ENCODE measurements at regions not wholly inside any gene's neighbourhood (a gene's known extent, or its start where the extent isn't known, plus 50 kb on each side); places are given as distances from the start of the nearest gene placed in this dataset.

DNA sequence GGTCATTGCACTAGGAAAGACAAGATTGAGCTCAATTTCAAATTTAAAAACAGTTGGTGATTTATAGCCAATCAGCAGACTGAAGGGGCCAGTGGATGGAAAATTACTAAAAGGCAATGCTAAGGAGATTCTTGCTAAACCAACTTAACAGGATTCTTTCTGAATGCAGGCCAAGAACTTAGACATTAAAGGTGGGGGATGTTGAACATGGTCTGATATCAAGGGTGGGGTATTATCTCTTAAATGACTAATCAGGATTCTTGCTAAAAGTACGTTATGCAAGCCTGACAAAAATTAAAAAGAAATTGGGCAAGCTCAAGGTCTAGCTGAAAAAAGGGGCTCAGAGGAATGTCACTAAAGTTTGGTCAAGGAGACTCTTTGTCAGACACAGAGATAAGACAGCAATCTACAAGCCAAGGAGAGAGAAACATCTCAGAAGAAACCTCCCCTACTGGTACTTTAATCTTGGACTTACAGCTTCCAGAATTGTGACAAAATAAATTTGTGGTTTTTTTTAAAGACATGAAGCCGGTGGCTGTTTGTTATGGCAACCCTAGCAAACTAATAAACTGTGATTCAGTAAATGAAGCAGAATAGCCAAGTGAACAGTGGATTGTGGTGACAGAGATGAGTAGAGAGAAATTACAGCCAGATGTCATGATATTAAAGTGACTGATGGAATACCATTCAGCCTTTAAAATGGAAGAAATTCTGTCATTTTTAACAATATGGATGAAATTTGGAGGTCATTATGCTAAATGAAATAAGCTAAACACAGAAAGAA is 120.3 kb upstream of the KLHL4 start:
- no peak for TF ChIP-seq YY1 (IDR thresholded peaks at IDR 0.05; ENCODE audit: insufficient read depth, insufficient read length)
- TF ChIP-seq ZNF274 (IDR thresholded peaks at IDR 0.05; ENCODE audit: low read depth, low read length): no peak
